AG09319 (cell line): ENCODE measurements at regions not wholly inside any gene's neighbourhood (a gene's known extent, or its start where the extent isn't known, plus 50 kb on each side); places are given as distances from the start of the nearest gene placed in this dataset.

Source experiments
- DNase-seq: peaks from one replicate; pipeline ENCODE4 v3.0.0-alpha.2; 2010; ENCODE audit warnings: low read depth; ENCODE audit errors: extremely low read depth
- TF ChIP-seq, protein P1 (sequence below): IDR thresholded peaks from 2 replicates; pipeline ENCODE4 v1.5.1; 2011; ENCODE audit warnings: low read depth, mild to moderate bottlenecking, inconsistent platforms, low read length, moderate library complexity

DNA sequence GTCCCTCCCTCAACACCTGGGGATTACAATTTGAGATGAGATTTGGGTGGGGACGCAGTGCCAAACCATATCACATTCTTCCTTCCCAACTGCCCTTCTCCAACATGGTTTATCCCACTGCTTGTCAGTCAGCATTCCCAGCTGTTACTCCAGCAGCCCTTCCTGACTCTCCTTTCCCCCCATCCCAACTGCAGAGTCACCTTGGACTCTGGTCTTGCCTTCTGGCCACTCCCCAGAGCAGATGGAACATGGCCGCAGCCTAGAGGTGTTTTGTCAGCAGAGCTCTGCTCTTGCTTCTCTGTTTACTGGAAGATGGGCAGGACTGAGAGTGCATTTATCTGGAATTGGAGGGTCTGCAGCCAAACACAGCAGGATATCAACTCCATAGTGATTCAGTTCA lies 51.2 kb upstream of the MEX3C start:
- TF ChIP-seq, protein P1, sequence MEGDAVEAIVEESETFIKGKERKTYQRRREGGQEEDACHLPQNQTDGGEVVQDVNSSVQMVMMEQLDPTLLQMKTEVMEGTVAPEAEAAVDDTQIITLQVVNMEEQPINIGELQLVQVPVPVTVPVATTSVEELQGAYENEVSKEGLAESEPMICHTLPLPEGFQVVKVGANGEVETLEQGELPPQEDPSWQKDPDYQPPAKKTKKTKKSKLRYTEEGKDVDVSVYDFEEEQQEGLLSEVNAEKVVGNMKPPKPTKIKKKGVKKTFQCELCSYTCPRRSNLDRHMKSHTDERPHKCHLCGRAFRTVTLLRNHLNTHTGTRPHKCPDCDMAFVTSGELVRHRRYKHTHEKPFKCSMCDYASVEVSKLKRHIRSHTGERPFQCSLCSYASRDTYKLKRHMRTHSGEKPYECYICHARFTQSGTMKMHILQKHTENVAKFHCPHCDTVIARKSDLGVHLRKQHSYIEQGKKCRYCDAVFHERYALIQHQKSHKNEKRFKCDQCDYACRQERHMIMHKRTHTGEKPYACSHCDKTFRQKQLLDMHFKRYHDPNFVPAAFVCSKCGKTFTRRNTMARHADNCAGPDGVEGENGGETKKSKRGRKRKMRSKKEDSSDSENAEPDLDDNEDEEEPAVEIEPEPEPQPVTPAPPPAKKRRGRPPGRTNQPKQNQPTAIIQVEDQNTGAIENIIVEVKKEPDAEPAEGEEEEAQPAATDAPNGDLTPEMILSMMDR: no peak
- DNase-seq: no peak

DNA sequence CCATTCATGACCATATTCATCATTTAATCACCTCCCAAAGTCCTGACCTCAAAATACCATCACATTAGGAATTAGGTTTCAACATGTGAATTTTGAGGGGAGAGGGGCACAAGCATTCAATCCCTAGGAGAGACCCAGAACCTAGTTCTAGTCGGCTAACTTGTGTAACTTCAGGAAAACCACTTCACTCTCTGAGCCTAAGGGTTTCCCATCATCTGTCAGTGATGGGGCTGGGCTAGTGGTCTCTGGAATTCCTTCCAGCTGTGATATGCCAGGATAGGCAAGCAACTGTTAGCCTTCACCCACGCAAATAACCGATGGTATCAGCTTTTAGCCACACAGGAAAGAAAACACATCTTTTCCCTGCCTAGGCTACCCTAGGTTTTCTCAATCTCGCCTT lies 52.5 kb upstream of the MEX3C start:
- TF ChIP-seq, protein P1: no peak

DNA sequence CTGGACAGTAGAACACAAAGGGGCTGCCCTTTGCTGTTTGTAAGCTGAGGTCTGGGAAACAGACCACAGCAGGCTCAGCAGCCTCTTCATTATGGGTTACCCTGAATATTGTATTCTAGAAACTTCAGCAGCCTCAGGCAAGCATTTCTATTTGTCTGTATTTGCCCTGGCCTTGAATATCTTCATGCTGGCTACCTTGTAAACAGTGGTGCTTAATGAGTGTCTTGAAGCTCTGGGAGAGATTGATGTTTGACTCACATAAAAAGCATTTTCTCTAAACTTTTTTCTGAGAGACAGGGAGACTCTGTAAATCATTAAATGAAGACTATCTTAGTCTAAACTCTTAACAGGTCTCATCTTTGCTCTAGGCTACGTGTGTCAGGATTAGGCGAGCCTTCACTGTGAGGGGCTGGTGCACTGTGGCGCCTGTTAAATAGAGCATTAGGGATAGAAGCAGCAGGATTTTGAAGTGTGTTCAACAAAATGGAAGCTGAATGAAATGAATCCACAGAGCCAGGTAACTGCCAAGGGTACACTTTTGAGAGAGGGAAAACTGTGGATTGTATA lies 53.1 kb upstream of the MEX3C start:
- TF ChIP-seq, protein P1: no peak
- DNase-seq: no peak

More for the DNA sequence above, 52.5 kb upstream of the MEX3C start:
- DNase-seq: no peak

DNA sequence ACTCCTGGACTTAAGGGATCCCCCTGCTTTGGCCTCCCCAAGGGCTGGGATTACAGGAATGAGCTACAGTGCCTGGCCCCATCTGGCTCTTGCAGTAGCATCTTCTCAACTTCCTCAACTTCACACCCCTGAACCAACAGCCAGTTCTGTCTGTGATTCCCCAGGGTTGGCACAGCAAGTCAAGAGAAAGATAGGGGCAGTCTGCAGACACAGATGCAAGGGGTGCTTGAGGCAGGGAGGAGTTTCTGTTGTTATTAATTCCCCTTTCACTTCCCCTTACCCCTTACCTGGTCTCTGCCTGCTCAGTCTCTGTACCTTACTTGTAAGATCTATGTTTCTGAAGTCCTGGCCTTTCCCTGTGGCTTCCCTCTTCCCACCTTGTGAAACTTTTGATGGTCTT lies 54.1 kb upstream of the MEX3C start:
- no peak for DNase-seq

DNA sequence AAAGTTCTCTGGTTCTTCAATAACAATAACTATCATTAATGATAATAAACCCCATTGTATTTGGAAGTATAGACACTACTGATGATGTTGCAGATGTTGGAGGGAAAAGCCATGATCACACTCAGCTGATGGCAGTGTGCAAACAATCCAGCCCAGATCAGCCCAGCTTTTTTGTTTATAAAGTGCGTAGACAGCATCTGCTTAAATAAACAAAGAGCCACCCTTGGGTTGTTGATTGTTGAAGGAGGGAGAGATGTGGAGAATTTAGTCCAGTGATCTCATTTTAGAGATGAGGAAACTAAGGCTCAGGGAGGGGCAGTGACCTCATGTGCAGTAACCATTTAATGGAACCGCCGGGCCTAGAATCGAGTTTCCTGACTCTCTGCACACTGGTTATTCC lies 56.0 kb upstream of the MEX3C start:
- TF ChIP-seq, protein P1: no peak
- no peak for DNase-seq

More for the DNA sequence above, 54.1 kb upstream of the MEX3C start:
- TF ChIP-seq, protein P1: no peak

DNA sequence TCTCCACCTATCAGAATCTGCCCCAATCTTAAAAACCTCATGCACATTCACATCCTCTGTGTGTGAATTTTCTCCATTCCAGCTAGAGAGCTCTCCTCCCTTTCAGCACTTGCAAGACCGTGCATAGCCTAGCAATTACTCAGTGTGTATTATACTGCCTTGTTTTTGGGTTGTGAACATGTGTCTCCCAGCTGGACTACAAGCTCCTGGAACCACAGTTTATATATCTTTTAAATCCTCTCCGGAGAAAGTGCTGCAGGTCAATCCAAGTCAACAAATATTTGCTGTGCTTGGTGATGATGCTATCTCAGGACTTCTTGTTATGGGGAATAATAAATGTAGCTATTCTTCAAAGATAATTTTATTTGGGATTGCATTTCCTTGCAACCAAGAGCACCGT lies 58.2 kb upstream of the MEX3C start:
- DNase-seq: no peak

DNA sequence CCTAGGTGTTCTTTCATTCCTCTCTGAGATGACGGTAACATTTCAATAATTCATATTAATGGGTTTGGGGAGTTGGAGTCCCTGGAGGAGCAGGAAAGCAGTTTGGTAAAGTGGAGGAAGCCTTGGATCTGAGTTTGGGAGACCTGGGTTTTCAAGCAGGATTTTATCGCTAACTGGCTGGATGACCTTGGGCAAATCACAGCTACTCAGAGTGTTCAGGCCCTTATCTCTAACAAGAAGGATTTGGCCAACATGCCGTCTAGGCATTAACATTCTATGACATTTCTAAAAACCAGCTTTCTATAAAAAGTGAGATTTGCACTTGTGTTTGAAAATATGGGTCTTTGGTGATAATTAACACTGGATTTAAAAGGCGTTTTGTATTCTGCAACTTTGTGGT lies 59.7 kb upstream of the MEX3C start:
- TF ChIP-seq, protein P1: no peak
- no peak for DNase-seq

More for the DNA sequence above, 58.2 kb upstream of the MEX3C start:
- TF ChIP-seq, protein P1: no peak
